GM12873 (cell line): ENCODE measurements at regions not wholly inside any gene's neighbourhood (a gene's known extent, or its start where the extent isn't known, plus 50 kb on each side); places are given as distances from the start of the nearest gene placed in this dataset.

Experiments used
- CTCF ChIP-seq: IDR thresholded peaks from 2 replicates; pipeline ENCODE4 v1.5.1; 2012; ENCODE audit warnings: low read depth, mild to moderate bottlenecking, moderate library complexity, low read length, control low read depth; ENCODE audit not compliant: insufficient read depth; ENCODE audit errors: missing control alignments

GRCh38 chr7:81187753-81188152 is 268.9 kb upstream of the SEMA3C start:
- no peak for TF ChIP-seq CTCF

GRCh38 chr7:81186691-81187090 is 267.8 kb upstream of the SEMA3C start:
- TF ChIP-seq CTCF = no peak

- no peak for TF ChIP-seq CTCF
Measured at GRCh38 chr7:81185072-81185471, 266.2 kb upstream of the SEMA3C start.

- no peak for TF ChIP-seq CTCF
Measured at GRCh38 chr7:81183326-81183725, 264.5 kb upstream of the SEMA3C start.

- TF ChIP-seq CTCF = no peak
Measured at GRCh38 chr7:81181066-81181465, 262.2 kb upstream of the SEMA3C start.

- no peak for TF ChIP-seq CTCF
Measured at GRCh38 chr7:81180573-81180972, 261.7 kb upstream of the SEMA3C start.

- no peak for TF ChIP-seq CTCF
Measured at GRCh38 chr7:81175275-81175940, 256.6 kb upstream of the SEMA3C start.
